K562 (cell line): ENCODE measurements at regions not wholly inside any gene's neighbourhood (a gene's known extent, or its start where the extent isn't known, plus 50 kb on each side); places are given as distances from the start of the nearest gene placed in this dataset.

Experiments used
- ATF4 ChIP-seq: fragments of 450-650 bp; formaldehyde crosslinking; IDR thresholded peaks from 2 replicates; pipeline ENCODE4 v1.4.0; 2022; ENCODE audit warnings: mild to moderate bottlenecking, moderate library complexity
- CCAR2 ChIP-seq: fragments of 200-400 bp; formaldehyde crosslinking; IDR thresholded peaks from 2 replicates; pipeline ENCODE4 v1.6.1; 2017; ENCODE audit warnings: mild to moderate bottlenecking, low read depth, low read length
- CTCF ChIP-seq, 3 experiments: IDR thresholded peaks in 2 of 3; conservative IDR thresholded peaks in 1 of 3; 2 replicates each; pipeline ENCODE4 v1.5.1; 2011 to 2012; ENCODE audit warnings: low read length in 3 of 3, mild to moderate bottlenecking in 3 of 3, control low read depth in 2 of 3, improper control_type of control experiment in 1 of 3, inconsistent platforms in 1 of 3, low read depth in 1 of 3, mixed read lengths in 1 of 3, moderate library complexity in 1 of 3; ENCODE audit not compliant: insufficient read depth in 2 of 3
- GATAD2A ChIP-seq: fragments of 450-650 bp; IDR thresholded peaks from 2 replicates; pipeline ENCODE4 v1.6.1; 2017
- POLR2A ChIP-seq: fragments of 450-650 bp; conservative IDR thresholded peaks from 2 replicates; pipeline ENCODE4 v1.6.1; 2016
- POLR2AphosphoS5 ChIP-seq: IDR thresholded peaks from 2 replicates; pipeline ENCODE4 v1.6.1; 2011; ENCODE audit warnings: mild to moderate bottlenecking, low read depth, low read length, moderate library complexity; ENCODE audit not compliant: control insufficient read depth, insufficient read depth
- SP1 ChIP-seq: sonication (generic); formaldehyde crosslinking; IDR thresholded peaks from 2 replicates; pipeline ENCODE4 v1.8.1; 2022; ENCODE audit warnings: mild to moderate bottlenecking, missing genetic modification reagents
- ZFX ChIP-seq: sonication (generic); formaldehyde crosslinking; IDR thresholded peaks from 2 replicates; pipeline ENCODE4 v1.8.0; 2022; ENCODE audit warnings: mild to moderate bottlenecking, missing genetic modification reagents, moderate library complexity
- ZNF140 ChIP-seq: fragments of 250-450 bp; sonication (Bioruptor Pico); IDR thresholded peaks from 2 replicates; pipeline ENCODE4 v1.8.0; 2021; ENCODE audit warnings: moderate library complexity, mild to moderate bottlenecking, inconsistent platforms

- TF ChIP-seq CTCF (IDR thresholded peaks at IDR 0.05 in 2 of 3, conservative IDR thresholded peaks at IDR 0.05 in 1 of 3; ENCODE audit: insufficient read depth in 2 of 3, low read depth in 1 of 3, low read length in 3 of 3), result no peak
- no peak for TF ChIP-seq POLR2AphosphoS5
- TF ChIP-seq CCAR2, result no peak
- no peak for TF ChIP-seq POLR2A
- TF ChIP-seq ZNF140 (CRISPR knock-in tag), result no peak
- TF ChIP-seq ATF4, result no peak
- TF ChIP-seq SP1 (CRISPR knock-in tag), result no peak
- TF ChIP-seq GATAD2A, result no peak
- no peak for TF ChIP-seq ZFX (CRISPR knock-in tag)
Measured at GRCh38 chr18:78082816-78083215, 833.2 kb downstream of the GALR1 start.
